ENCODE measurements at regions not wholly inside any gene's neighbourhood (a gene's known extent, or its start where the extent isn't known, plus 50 kb on each side); places are given as distances from the start of the nearest gene placed in this dataset.

DNA sequence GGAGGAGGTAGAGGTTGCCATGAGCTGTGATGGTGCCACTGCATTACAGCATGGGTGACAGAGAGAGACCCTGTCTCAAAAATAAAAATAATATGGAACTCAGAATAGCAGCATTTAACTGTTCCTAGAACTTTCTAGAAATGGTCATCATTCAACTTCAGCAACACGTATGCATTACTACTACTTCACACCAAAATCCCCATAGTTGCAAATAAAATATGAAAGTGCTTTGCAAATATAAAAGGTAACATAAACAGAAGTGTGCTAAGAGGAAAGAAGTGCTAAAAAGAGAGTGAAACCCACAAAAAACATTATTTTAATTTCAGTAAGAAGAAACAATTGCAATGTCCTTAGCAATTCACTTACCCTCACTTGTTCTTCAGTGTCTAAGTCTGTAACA, 169.7 kb upstream of the NUDT4 start:
- TF ChIP-seq, protein P1, sequence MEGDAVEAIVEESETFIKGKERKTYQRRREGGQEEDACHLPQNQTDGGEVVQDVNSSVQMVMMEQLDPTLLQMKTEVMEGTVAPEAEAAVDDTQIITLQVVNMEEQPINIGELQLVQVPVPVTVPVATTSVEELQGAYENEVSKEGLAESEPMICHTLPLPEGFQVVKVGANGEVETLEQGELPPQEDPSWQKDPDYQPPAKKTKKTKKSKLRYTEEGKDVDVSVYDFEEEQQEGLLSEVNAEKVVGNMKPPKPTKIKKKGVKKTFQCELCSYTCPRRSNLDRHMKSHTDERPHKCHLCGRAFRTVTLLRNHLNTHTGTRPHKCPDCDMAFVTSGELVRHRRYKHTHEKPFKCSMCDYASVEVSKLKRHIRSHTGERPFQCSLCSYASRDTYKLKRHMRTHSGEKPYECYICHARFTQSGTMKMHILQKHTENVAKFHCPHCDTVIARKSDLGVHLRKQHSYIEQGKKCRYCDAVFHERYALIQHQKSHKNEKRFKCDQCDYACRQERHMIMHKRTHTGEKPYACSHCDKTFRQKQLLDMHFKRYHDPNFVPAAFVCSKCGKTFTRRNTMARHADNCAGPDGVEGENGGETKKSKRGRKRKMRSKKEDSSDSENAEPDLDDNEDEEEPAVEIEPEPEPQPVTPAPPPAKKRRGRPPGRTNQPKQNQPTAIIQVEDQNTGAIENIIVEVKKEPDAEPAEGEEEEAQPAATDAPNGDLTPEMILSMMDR (IDR thresholded peaks at IDR 0.05; ENCODE audit: poor library complexity, severe bottlenecking) = no peak
- TF ChIP-seq POLR2AphosphoS5 (IDR thresholded peaks at IDR 0.05) = no peak
- TF ChIP-seq, protein P2, sequence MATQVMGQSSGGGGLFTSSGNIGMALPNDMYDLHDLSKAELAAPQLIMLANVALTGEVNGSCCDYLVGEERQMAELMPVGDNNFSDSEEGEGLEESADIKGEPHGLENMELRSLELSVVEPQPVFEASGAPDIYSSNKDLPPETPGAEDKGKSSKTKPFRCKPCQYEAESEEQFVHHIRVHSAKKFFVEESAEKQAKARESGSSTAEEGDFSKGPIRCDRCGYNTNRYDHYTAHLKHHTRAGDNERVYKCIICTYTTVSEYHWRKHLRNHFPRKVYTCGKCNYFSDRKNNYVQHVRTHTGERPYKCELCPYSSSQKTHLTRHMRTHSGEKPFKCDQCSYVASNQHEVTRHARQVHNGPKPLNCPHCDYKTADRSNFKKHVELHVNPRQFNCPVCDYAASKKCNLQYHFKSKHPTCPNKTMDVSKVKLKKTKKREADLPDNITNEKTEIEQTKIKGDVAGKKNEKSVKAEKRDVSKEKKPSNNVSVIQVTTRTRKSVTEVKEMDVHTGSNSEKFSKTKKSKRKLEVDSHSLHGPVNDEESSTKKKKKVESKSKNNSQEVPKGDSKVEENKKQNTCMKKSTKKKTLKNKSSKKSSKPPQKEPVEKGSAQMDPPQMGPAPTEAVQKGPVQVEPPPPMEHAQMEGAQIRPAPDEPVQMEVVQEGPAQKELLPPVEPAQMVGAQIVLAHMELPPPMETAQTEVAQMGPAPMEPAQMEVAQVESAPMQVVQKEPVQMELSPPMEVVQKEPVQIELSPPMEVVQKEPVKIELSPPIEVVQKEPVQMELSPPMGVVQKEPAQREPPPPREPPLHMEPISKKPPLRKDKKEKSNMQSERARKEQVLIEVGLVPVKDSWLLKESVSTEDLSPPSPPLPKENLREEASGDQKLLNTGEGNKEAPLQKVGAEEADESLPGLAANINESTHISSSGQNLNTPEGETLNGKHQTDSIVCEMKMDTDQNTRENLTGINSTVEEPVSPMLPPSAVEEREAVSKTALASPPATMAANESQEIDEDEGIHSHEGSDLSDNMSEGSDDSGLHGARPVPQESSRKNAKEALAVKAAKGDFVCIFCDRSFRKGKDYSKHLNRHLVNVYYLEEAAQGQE (IDR thresholded peaks at IDR 0.05; ENCODE audit: borderline replicate concordance) = no peak

All from neural cell (in vitro differentiated cells).